ENCODE measurements at regions not wholly inside any gene's neighbourhood (a gene's known extent, or its start where the extent isn't known, plus 50 kb on each side); places are given as distances from the start of the nearest gene placed in this dataset.

DNA sequence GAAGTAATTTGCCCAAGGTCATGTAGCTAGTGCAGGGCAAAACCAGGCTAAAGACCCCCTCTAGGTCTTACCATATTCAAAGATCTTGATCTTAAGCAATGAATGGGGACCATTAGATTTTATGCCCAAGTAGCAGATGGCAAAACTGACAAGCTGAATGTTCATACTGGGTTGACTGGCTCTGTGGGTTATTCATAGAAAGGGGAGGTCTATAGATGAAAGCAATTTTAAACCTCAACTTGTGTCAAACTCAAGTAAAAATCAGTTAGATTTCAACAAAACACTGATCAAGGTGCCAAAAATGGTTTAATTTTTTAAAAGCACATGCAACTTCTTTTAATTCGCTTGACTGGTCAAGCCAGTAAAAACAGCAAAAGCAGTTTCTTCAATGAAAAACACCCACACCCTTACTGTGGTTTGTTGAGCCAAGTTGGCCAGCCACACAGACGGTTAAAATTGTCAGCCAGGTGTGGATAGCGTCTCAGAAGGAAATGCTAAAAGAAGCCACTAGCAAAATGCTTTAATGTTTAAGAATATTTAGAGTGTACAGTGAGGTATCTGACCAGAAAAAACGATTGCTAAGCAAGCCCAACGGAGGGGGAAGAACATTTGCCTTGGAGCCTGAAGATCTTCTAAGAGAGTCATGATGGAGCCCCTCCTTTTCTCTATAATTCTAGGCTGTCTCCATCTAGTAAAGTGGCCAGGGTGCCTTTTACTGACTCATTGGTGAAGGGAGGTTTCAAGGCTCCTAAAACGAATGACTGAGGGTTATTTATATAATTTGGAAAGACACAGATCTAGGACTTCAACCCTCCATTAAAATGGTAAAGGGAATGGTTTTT is 539.6 kb upstream of the CLINT1 start:
- intact Hi-C loops (cut with micrococcal nuclease) = no loop called here
- Mint-ChIP-seq H3K27ac (ENCODE audit: low read depth, unreplicated experiment) (no peak overlapping the region), H3K9me3 (ENCODE audit: unreplicated experiment) (peaks cover 7% of the 10 kb centered on the region), H3K27me3 (ENCODE audit: insufficient read depth, unreplicated experiment) (no peaks in the 10 kb centered on the region), H3K4me1 (ENCODE audit: insufficient read depth, unreplicated experiment) (no peaks in the 10 kb centered on the region), H3K36me3 (ENCODE audit: insufficient read depth, unreplicated experiment) (no peaks in the 10 kb centered on the region), H3K4me3 (ENCODE audit: unreplicated experiment) (no peak overlapping the region)
- TF ChIP-seq, protein P1, sequence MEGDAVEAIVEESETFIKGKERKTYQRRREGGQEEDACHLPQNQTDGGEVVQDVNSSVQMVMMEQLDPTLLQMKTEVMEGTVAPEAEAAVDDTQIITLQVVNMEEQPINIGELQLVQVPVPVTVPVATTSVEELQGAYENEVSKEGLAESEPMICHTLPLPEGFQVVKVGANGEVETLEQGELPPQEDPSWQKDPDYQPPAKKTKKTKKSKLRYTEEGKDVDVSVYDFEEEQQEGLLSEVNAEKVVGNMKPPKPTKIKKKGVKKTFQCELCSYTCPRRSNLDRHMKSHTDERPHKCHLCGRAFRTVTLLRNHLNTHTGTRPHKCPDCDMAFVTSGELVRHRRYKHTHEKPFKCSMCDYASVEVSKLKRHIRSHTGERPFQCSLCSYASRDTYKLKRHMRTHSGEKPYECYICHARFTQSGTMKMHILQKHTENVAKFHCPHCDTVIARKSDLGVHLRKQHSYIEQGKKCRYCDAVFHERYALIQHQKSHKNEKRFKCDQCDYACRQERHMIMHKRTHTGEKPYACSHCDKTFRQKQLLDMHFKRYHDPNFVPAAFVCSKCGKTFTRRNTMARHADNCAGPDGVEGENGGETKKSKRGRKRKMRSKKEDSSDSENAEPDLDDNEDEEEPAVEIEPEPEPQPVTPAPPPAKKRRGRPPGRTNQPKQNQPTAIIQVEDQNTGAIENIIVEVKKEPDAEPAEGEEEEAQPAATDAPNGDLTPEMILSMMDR (IDR thresholded peaks at IDR 0.05; ENCODE audit: unreplicated experiment) = no peak
- BruUV-seq (replicated peaks) = no TSS peak
- ChIA-PET POLR2A (no interaction called here), CTCF (interaction anchor here (0.7 kb wide), 1 partner anchor 293 kb away, joined by 3 read pairs; no protein-coding TSS in a partner anchor)
- no peak for DNase-seq (ENCODE audit: unreplicated experiment)

DNA sequence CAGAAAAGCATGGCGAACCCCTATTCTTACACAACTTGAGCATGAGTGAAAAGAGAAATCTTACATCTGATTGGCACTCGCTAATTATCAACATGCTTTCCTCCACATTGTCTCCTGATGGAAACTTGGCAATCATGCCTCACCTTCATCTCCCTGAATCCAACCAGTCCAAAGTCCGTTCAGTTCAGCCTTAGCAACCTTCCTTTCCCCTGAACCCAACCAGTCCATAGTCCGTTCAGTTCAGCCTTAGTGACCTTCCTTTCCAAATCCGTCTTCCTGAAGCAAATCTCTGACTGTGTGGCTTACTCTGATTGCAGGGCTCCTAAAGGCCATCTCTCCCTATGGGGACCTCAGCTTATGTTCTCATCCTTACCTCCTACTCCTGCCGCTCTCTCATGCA is 538.3 kb upstream of the CLINT1 start:
- no peak overlapping the region for H3K4me3 Mint-ChIP-seq (ENCODE audit: unreplicated experiment)
- no peak overlapping the region for H3K27ac Mint-ChIP-seq (ENCODE audit: low read depth, unreplicated experiment)
- no TSS peak for BruUV-seq (replicated peaks)
- no peaks in the 10 kb centered on the region for H3K36me3 Mint-ChIP-seq (ENCODE audit: insufficient read depth, unreplicated experiment)
- H3K4me1 Mint-ChIP-seq (ENCODE audit: insufficient read depth, unreplicated experiment) = no peaks in the 10 kb centered on the region
- H3K27me3 Mint-ChIP-seq (ENCODE audit: insufficient read depth, unreplicated experiment) = no peaks in the 10 kb centered on the region
- ChIA-PET CTCF (interaction anchor here (0.5 kb wide), 2 partner anchors 57 to 524 kb away, joined by 3 read pairs; no protein-coding TSS in a partner anchor), POLR2A (interaction anchor here (0.7 kb wide), 1 partner anchor 10 kb away, joined by 3 read pairs; no protein-coding TSS in a partner anchor)
- H3K9me3 Mint-ChIP-seq (ENCODE audit: unreplicated experiment) = no peaks in the 10 kb centered on the region
- DNase-seq (ENCODE audit: unreplicated experiment) = no peak
- TF ChIP-seq, protein P1 (IDR thresholded peaks at IDR 0.05; ENCODE audit: unreplicated experiment) = no peak
- intact Hi-C loops (cut with micrococcal nuclease) = no loop called here

DNA sequence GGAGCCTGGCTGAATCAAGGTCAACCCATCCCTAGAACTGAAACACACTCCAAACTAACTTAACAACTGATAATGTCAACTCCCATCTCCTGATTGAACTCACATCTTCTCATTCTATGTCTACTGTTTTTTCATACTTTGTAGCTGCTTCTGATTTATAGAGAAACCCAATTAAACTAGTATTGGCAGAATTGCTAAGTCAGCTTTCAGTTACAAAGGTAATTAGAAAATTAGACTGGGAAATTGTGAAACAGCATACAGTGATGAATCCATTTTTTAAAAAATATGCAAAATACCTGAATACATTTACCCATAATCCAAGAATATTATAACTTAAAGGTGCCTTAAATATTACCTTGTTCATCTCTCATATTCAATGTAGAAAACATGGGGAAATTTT is 535.2 kb upstream of the CLINT1 start:
- CTCF ChIA-PET = no interaction called here

DNA sequence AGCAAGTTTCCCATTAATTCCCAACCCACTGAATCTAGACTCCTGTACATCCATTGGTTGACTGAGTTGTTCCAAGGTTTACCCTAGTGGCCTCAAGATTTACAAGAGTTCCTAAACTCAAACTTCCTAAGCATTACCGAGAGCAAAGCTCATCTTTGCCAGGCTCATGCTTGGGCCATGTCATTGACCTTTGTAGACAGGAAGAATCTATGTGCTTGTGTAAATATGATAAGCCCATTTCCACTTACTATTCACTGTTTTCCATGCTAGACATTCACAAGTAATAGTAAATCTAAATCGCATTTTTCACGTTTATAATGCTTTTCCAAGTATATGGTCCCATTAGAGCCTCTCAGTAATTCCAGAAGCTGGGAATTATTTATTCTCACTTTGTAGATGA is 534.5 kb upstream of the CLINT1 start:
- H3K4me3 Mint-ChIP-seq (ENCODE audit: unreplicated experiment) = no peak overlapping the region
- TF ChIP-seq, protein P1 (IDR thresholded peaks at IDR 0.05; ENCODE audit: unreplicated experiment) = no peak
- H3K36me3 Mint-ChIP-seq (ENCODE audit: insufficient read depth, unreplicated experiment) = no peaks in the 10 kb centered on the region
- no peak overlapping the region for H3K27ac Mint-ChIP-seq (ENCODE audit: low read depth, unreplicated experiment)
- H3K9me3 Mint-ChIP-seq (ENCODE audit: unreplicated experiment) = no peaks in the 10 kb centered on the region
- intact Hi-C loops (cut with micrococcal nuclease) = no loop called here
- no peaks in the 10 kb centered on the region for H3K4me1 Mint-ChIP-seq (ENCODE audit: insufficient read depth, unreplicated experiment)
- no peak for DNase-seq (ENCODE audit: unreplicated experiment)
- H3K27me3 Mint-ChIP-seq (ENCODE audit: insufficient read depth, unreplicated experiment) = no peaks in the 10 kb centered on the region
- no TSS peak for BruUV-seq (replicated peaks)
- ChIA-PET CTCF (interaction anchor here (0.6 kb wide), 1 partner anchor 628 kb away, joined by 3 read pairs; no protein-coding TSS in a partner anchor), POLR2A (interaction anchor here (0.9 to 1.4 kb wide), 2 partner anchors 10 to 76 kb away, joined by 3 to 4 read pairs; no protein-coding TSS in a partner anchor)

More for the DNA sequence above, 535.2 kb upstream of the CLINT1 start:
- BruUV-seq (replicated peaks) = no TSS peak
- Mint-ChIP-seq H3K4me1 (ENCODE audit: insufficient read depth, unreplicated experiment) (no peaks in the 10 kb centered on the region), H3K9me3 (ENCODE audit: unreplicated experiment) (no peaks in the 10 kb centered on the region), H3K36me3 (ENCODE audit: insufficient read depth, unreplicated experiment) (no peaks in the 10 kb centered on the region), H3K27ac (ENCODE audit: low read depth, unreplicated experiment) (no peak overlapping the region), H3K27me3 (ENCODE audit: insufficient read depth, unreplicated experiment) (no peaks in the 10 kb centered on the region), H3K4me3 (ENCODE audit: unreplicated experiment) (no peak overlapping the region)
- intact Hi-C loops (cut with micrococcal nuclease) = no loop called here
- POLR2A ChIA-PET = interaction anchor here (0.5 to 1.8 kb wide), 3 partner anchors 10 to 13 kb away, joined by 3 to 8 read pairs (median 3); no protein-coding TSS in a partner anchor
- TF ChIP-seq, protein P1 (IDR thresholded peaks at IDR 0.05; ENCODE audit: unreplicated experiment) = no peak
- no peak for DNase-seq (ENCODE audit: unreplicated experiment)
